Neural cell (in vitro differentiated cells): ENCODE measurements at regions not wholly inside any gene's neighbourhood (a gene's known extent, or its start where the extent isn't known, plus 50 kb on each side); places are given as distances from the start of the nearest gene placed in this dataset.
"Not testable (repeated sequence)": the region's sequence is repeated elsewhere in the genome, so short reads cannot be mapped to it uniquely, and the experiment has no call there.

Experiments
- H2AFZ ChIP-seq: fragments of 200-600, 300-800 bp; sonication (generic), shearing (Covaris generic); 2 replicates; pipeline ENCODE4 v1.6.0; 2014; ENCODE audit warnings: low read depth, mild to moderate bottlenecking, antibody characterized with exemption, low read length, moderate library complexity
- H3F3A ChIP-seq: fragments of 200-600 bp; shearing (Covaris generic); 2 replicates; pipeline ENCODE4 v1.6.1; 2016; ENCODE audit warnings: mild to moderate bottlenecking, moderate library complexity, mixed read lengths, antibody characterized with exemption, low read length; ENCODE audit not compliant: insufficient read depth, poor library complexity, severe bottlenecking
- H3K27ac ChIP-seq: fragments of 200-600, 300-800 bp; sonication (generic), shearing (Covaris generic); 2 replicates; pipeline ENCODE4 v1.5.1; 2014; ENCODE audit warnings: mild to moderate bottlenecking, low read length, moderate library complexity
- H3K27me3 ChIP-seq: fragments of 300-800, 200-600 bp; sonication (generic), shearing (Covaris generic); 2 replicates; pipeline ENCODE4 v1.6.0; 2014; ENCODE audit warnings: mild to moderate bottlenecking, low read depth, low read length, moderate library complexity; ENCODE audit not compliant: insufficient read depth
- H3K36me3 ChIP-seq: fragments of 300-800, 200-600 bp; sonication (generic), shearing (Covaris generic); 2 replicates; pipeline ENCODE4 v1.5.1; 2014; ENCODE audit warnings: mild to moderate bottlenecking, antibody characterized with exemption, low read length, moderate library complexity; ENCODE audit not compliant: insufficient read depth
- H3K4me2 ChIP-seq: fragments of 300-800, 200-600 bp; sonication (generic), shearing (Covaris generic); 2 replicates; pipeline ENCODE4 v1.6.0; 2014; ENCODE audit warnings: mild to moderate bottlenecking, low read length
- H3K4me3 ChIP-seq: fragments of 300-800, 200-600 bp; sonication (generic), shearing (Covaris generic); 2 replicates; pipeline ENCODE4 v1.5.1; 2014; ENCODE audit warnings: mild to moderate bottlenecking, low read length, moderate library complexity
- H3K79me2 ChIP-seq: fragments of 200-600 bp; shearing (Covaris generic); replicated peaks from 2 replicates; pipeline ENCODE4 v1.6.0; 2014; ENCODE audit warnings: mild to moderate bottlenecking, low read length, moderate library complexity; ENCODE audit not compliant: insufficient read depth
- H3K9ac ChIP-seq: fragments of 300-800, 200-600 bp; sonication (generic), shearing (Covaris generic); 2 replicates; pipeline ENCODE4 v1.6.1; 2016; ENCODE audit warnings: mild to moderate bottlenecking, low read length, mixed read lengths
- H3K9me2 ChIP-seq: fragments of 200-600 bp; shearing (Covaris generic); 2 replicates; pipeline ENCODE4 v1.6.1; 2016; ENCODE audit warnings: mild to moderate bottlenecking, low read length, mixed read lengths; ENCODE audit not compliant: insufficient read depth
- H3K9me3 ChIP-seq: fragments of 200-600, 300-800 bp; sonication (generic), shearing (Covaris generic); 2 replicates; pipeline ENCODE4 v1.6.1; 2016; ENCODE audit warnings: mild to moderate bottlenecking, mixed run types, low read length, moderate library complexity, mixed read lengths
- H4K20me1 ChIP-seq: fragments of 200-600 bp; shearing (Covaris generic); 2 replicates; pipeline ENCODE4 v1.6.1; 2016; ENCODE audit warnings: mild to moderate bottlenecking, mixed run types; ENCODE audit not compliant: insufficient read depth
- EP300 ChIP-seq: fragments of 450-650 bp; conservative IDR thresholded peaks from 2 replicates; pipeline ENCODE4 v1.6.1; 2014; ENCODE audit warnings: antibody characterized with exemption, mild to moderate bottlenecking, moderate library complexity; ENCODE audit not compliant: poor library complexity, severe bottlenecking
- EZH2 ChIP-seq: fragments of 200-600, 300-800 bp; shearing (Covaris generic), sonication (generic); IDR thresholded peaks from 2 replicates; pipeline ENCODE4 v1.6.1; 2014; ENCODE audit warnings: antibody characterized with exemption, low read length, borderline replicate concordance, mild to moderate bottlenecking; ENCODE audit not compliant: insufficient read depth, poor library complexity, severe bottlenecking
- MXI1 ChIP-seq: fragments of 450-650 bp; conservative IDR thresholded peaks from 2 replicates; pipeline ENCODE4 v1.6.1; 2014; ENCODE audit warnings: antibody characterized with exemption, mild to moderate bottlenecking; ENCODE audit not compliant: poor library complexity, severe bottlenecking
- POLR2AphosphoS5 ChIP-seq: IDR thresholded peaks from 2 replicates; pipeline ENCODE4 v1.6.1; 2012
- RAD21 ChIP-seq: fragments of 450-650 bp; conservative IDR thresholded peaks from 2 replicates; pipeline ENCODE4 v1.6.1; 2014; ENCODE audit warnings: antibody characterized with exemption, mild to moderate bottlenecking, moderate library complexity
- SMC3 ChIP-seq: fragments of 450-650 bp; conservative IDR thresholded peaks from 2 replicates; pipeline ENCODE4 v1.6.1; 2014; ENCODE audit warnings: antibody characterized with exemption, mild to moderate bottlenecking, moderate library complexity; ENCODE audit not compliant: poor library complexity
- TAF1 ChIP-seq: IDR thresholded peaks from 2 replicates; pipeline ENCODE4 v1.6.1; 2012; ENCODE audit warnings: low read depth
- TF ChIP-seq, protein P1 (sequence below): fragments of 450-650 bp; IDR thresholded peaks from 2 replicates; pipeline ENCODE4 v1.5.1; 2014; ENCODE audit warnings: antibody characterized with exemption, mild to moderate bottlenecking, moderate library complexity; ENCODE audit not compliant: poor library complexity, severe bottlenecking
- TF ChIP-seq, protein P2 (sequence below): IDR thresholded peaks from 2 replicates; pipeline ENCODE4 v1.6.1; 2012; ENCODE audit warnings: borderline replicate concordance

DNA sequence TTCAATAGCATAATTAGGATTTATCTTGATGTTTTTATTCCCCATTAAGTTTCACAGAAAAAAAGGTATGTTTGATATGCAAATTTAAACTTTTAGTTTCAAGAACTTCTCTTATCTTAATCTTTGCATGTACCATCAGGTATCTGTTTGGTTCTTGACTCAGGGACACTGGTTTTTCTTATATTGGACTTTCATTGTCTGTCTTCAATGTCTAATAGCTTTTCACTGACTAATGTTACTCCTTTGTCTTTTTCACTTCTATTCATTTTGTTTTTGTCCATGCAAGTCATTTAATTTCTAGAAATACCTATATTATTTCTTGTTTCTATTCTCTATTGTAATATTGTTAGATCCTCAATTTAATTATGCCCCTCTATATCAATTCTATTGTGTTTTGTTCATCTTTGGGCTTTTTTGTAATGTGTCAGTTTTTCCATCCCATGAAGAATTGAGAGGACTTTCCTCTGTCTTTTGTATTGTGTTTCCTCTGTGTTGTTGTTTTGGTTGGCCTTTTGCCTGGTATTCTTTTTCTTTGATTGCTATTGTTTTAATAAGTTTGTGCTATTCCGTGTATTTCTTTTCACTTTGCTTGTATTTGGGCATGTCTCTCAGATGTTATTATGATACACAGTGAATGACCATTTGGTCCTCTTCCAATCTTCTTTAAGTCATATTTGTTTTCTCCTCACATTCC lies 58.3 kb upstream of the ANKRD10 start:
- no peak overlapping the region for H3K27ac ChIP-seq
- H3K4me3 ChIP-seq = no peak overlapping the region
- H3K9me3 ChIP-seq = no peaks in the 10 kb centered on the region
- no peak overlapping the region for H3K9ac ChIP-seq
- H3K9me2 ChIP-seq = no peaks in the 10 kb centered on the region
- H3K27me3 ChIP-seq = no peaks in the 10 kb centered on the region
- no peaks in the 10 kb centered on the region for H4K20me1 ChIP-seq
- H3K36me3 ChIP-seq = no peaks in the 10 kb centered on the region
- no peaks in the 10 kb centered on the region for H3K79me2 ChIP-seq
- H3F3A ChIP-seq = no peaks in the 10 kb centered on the region
- H3K4me2 ChIP-seq = no peak overlapping the region
- TF ChIP-seq MXI1 = no peak
- TF ChIP-seq, protein P1, sequence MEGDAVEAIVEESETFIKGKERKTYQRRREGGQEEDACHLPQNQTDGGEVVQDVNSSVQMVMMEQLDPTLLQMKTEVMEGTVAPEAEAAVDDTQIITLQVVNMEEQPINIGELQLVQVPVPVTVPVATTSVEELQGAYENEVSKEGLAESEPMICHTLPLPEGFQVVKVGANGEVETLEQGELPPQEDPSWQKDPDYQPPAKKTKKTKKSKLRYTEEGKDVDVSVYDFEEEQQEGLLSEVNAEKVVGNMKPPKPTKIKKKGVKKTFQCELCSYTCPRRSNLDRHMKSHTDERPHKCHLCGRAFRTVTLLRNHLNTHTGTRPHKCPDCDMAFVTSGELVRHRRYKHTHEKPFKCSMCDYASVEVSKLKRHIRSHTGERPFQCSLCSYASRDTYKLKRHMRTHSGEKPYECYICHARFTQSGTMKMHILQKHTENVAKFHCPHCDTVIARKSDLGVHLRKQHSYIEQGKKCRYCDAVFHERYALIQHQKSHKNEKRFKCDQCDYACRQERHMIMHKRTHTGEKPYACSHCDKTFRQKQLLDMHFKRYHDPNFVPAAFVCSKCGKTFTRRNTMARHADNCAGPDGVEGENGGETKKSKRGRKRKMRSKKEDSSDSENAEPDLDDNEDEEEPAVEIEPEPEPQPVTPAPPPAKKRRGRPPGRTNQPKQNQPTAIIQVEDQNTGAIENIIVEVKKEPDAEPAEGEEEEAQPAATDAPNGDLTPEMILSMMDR = no peak
- TF ChIP-seq, protein P2, sequence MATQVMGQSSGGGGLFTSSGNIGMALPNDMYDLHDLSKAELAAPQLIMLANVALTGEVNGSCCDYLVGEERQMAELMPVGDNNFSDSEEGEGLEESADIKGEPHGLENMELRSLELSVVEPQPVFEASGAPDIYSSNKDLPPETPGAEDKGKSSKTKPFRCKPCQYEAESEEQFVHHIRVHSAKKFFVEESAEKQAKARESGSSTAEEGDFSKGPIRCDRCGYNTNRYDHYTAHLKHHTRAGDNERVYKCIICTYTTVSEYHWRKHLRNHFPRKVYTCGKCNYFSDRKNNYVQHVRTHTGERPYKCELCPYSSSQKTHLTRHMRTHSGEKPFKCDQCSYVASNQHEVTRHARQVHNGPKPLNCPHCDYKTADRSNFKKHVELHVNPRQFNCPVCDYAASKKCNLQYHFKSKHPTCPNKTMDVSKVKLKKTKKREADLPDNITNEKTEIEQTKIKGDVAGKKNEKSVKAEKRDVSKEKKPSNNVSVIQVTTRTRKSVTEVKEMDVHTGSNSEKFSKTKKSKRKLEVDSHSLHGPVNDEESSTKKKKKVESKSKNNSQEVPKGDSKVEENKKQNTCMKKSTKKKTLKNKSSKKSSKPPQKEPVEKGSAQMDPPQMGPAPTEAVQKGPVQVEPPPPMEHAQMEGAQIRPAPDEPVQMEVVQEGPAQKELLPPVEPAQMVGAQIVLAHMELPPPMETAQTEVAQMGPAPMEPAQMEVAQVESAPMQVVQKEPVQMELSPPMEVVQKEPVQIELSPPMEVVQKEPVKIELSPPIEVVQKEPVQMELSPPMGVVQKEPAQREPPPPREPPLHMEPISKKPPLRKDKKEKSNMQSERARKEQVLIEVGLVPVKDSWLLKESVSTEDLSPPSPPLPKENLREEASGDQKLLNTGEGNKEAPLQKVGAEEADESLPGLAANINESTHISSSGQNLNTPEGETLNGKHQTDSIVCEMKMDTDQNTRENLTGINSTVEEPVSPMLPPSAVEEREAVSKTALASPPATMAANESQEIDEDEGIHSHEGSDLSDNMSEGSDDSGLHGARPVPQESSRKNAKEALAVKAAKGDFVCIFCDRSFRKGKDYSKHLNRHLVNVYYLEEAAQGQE = no peak
- TF ChIP-seq EP300 = no peak
- no peak for TF ChIP-seq SMC3
- no peak for TF ChIP-seq EZH2
- TF ChIP-seq TAF1 = no peak
- no peak for TF ChIP-seq RAD21
- no peak for TF ChIP-seq POLR2AphosphoS5
- H2AFZ ChIP-seq = no peak overlapping the region

DNA sequence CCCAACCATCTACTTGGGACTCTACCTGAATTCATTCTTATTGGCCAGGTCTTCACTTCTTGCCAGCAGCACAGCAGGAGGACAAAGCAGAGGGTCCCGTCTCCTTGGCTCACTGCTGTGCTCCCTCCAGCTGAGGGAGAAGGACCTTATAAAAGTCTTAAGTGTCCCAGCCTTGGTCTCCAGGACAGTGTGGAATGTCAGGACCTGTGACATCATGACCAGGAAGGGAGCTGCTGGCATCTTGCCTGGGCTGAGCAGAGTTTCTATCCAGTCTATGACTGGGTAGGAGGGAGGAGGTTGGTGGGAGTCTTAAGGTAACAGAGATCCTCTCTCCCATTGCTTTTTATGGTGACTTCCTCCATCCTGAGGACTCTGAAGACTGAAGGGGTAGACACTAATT lies 56.6 kb upstream of the ANKRD10 start:
- H3K36me3 ChIP-seq = no peaks in the 10 kb centered on the region
- no peaks in the 10 kb centered on the region for H3K79me2 ChIP-seq
- H3F3A ChIP-seq = no peaks in the 10 kb centered on the region
- H3K27ac ChIP-seq = no peak overlapping the region
- no peaks in the 10 kb centered on the region for H3K27me3 ChIP-seq
- no peaks in the 10 kb centered on the region for H4K20me1 ChIP-seq
- H3K9me3 ChIP-seq = no peaks in the 10 kb centered on the region
- H3K9me2 ChIP-seq = no peaks in the 10 kb centered on the region
- no peak overlapping the region for H3K4me3 ChIP-seq
- H3K9ac ChIP-seq = no peak overlapping the region
- H2AFZ ChIP-seq = no peak overlapping the region
- H3K4me2 ChIP-seq = no peak overlapping the region
- TF ChIP-seq POLR2AphosphoS5 (no peak), MXI1 (no peak), RAD21 (no peak), EZH2 (no peak), TAF1 (no peak), EP300 (no peak), SMC3 (no peak)
- TF ChIP-seq, protein P1 = no peak
- TF ChIP-seq, protein P2 = no peak

DNA sequence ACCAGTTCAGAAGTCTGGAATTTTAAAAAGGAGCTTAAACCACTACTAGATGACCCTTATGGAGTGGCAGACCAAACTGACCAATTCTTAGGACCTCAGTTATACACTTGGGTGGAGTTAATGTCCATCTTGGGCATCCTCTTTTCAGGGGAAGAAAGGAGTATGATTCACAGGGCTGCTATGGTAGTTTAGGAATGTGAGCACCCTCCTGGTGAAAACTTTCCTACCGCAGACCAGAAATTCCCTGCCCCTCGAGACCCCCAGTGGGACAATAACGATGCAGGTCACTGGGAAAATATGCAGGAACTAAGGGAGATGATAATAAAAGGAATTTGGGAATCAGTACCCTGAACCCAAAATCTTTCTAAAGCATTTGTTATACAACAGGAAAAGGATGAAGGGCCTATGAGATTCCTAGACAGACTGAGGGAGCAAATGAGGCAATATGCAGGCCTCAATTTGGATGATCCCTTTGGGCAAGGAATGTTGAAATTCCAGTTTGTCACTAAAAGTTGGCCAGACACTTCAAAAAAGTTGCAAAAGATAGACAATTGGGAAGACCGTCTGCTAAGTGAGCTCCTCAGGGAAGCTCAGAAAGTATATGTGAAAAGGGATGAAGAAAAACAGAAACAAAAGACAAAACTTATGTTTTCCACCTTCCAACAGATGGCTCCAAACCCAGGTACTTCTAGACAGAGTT lies 52.4 kb upstream of the ANKRD10 start:
- H3K4me2 ChIP-seq, H3K27me3 ChIP-seq, H3K36me3 ChIP-seq, H3K27ac ChIP-seq, H3K9me3 ChIP-seq, H3K4me3 ChIP-seq, H3K9me2 ChIP-seq, H3K79me2 ChIP-seq, H4K20me1 ChIP-seq, H2AFZ ChIP-seq, H3K9ac ChIP-seq, H3F3A ChIP-seq: not testable (repeated sequence)
